GM21423 (cell line): ENCODE measurements at regions not wholly inside any gene's neighbourhood (a gene's known extent, or its start where the extent isn't known, plus 50 kb on each side); places are given as distances from the start of the nearest gene placed in this dataset.
"Not testable (repeated sequence)": the region's sequence is repeated elsewhere in the genome, so short reads cannot be mapped to it uniquely, and the experiment has no call there.

Experiments
- ATAC-seq: cut with Tn5 transposase; IDR thresholded peaks from one replicate; pipeline ENCODE4 v1.9.1; 2021; ENCODE audit warnings: mild to moderate bottlenecking, moderate library complexity; ENCODE audit not compliant: unreplicated experiment

GRCh38 chr6:82118150-82118562 is 129.4 kb downstream of the IBTK start:
- no peak for ATAC-seq

DNA sequence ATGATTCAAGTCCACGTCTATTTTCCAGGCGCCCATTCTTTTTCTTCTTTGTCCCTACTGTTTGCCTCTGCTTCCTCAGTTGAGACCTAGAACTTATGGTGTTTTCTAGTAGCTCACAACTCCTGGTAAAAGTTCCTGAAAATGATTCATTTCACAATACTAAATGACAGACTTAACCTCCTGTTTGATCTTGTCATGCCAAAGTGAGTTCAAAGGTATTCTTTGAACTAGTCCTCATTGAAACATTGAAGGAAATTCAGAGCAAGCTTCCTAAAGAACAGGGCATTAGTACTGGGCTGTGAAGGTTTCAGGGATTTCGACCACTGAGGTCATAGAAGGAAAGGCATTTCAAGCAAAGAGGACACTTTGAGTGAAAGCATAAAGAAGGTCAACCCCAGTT is 132.8 kb downstream of the IBTK start:
- no peak for ATAC-seq

DNA sequence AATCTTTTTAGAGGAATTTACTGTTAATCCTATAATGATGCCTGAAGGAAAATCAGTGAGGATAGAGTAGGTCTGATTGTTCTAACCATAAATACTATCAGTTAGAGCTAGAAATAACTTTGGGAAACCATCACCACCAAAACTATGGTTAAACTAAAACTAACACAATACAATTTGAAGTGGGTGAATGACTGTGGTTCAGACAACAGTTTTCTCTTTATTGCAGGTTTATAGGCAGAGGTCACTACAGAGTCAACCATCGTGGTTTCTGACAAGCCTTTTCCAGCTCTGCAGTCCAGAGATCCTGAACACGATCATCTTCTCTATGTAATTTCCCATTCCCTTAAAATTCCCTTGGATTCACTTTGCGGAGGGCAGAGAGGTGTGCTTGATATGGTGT is 134.3 kb downstream of the IBTK start:
- ATAC-seq: no peak

- ATAC-seq: no peak
Observed at GRCh38 chr6:82111818-82112217, 135.7 kb downstream of the IBTK start.

DNA sequence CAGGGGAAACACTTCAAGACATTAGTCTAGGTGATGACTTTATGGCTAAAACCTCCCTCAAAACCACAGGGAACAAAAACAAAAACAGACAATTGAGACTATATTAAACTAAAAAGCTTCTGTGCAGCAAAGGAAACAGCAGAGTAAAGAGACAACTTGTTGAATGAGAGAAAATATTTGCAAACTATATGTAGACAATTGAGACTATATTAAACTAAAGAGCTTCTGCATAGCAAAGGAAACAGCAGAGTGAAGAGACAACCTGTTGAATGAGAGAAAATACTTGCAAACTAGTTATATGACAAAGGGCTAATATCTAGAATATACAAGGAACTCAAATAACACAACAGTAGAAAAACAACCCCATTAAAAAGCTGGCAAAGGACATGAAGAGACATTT is 136.4 kb downstream of the IBTK start:
- no peak for ATAC-seq

GRCh38 chr6:82103171-82103570 is 144.4 kb downstream of the IBTK start:
- ATAC-seq: not testable (repeated sequence)

GRCh38 chr6:82101374-82102114 is 146.0 kb downstream of the IBTK start:
- not testable (repeated sequence) for ATAC-seq

- not testable (repeated sequence) for ATAC-seq
Observed at GRCh38 chr6:82100763-82101162, 146.8 kb downstream of the IBTK start.

DNA sequence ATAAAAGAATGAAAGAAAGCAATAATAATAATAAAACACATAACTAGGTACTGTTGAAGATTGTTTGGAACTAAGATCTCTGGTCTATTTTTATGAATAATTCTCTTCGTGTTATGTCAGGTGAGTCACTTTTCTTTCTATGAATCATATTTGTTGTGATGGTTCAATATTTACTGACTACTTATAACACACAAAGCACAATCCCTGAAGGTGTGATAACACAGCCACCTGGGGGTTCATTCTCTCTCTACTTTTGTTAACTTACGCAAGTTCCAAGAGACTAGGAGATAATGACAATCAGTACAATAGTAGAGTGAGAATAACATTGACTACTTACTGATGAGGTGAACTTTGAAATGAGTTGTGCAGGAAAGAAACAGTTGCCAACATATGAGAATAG is 149.9 kb downstream of the IBTK start:
- ATAC-seq: no peak

GRCh38 chr6:82095091-82095490 is 152.5 kb downstream of the IBTK start:
- no peak for ATAC-seq

GRCh38 chr6:82094166-82094806 is 153.3 kb downstream of the IBTK start:
- no peak for ATAC-seq

GRCh38 chr6:82088978-82089771 is 158.4 kb downstream of the IBTK start:
- no peak for ATAC-seq

GRCh38 chr6:82086944-82087343 is 160.6 kb downstream of the IBTK start:
- no peak for ATAC-seq

- no peak for ATAC-seq
Observed at GRCh38 chr6:82085701-82086100, 161.8 kb downstream of the IBTK start.

DNA sequence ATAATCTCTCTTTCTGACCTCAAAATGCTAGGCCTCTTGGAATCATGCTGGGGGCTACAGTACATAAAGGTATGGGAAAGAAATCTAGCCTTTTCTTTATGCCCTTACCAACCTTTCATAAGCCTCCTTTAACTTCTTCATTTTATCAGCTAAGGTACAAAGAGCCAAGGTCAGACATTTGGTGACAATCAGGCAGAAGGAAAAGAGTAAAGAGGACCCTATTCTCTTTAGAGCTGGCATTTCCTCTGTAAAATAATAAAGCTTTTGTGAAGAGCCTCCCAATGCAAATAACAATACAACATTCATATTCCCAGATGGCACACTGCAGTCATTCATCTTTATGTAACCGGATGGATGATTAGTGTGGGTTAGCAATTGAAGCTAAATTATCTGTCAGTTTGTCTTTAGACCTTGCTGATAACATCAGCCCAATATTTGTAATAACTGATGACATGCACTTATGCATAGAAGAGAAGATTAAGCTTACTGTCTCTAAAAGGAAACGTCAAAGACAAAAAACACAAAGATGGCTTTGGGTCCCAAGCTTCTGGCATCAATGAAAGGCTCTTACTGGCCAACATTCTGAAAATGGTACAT is 163.1 kb downstream of the IBTK start:
- ATAC-seq: no peak

- no peak for ATAC-seq
Observed at GRCh38 chr6:82083646-82084045, 163.9 kb downstream of the IBTK start.

- no peak for ATAC-seq
Observed at GRCh38 chr6:82080767-82081166, 166.8 kb downstream of the IBTK start.

- no peak for ATAC-seq
Observed at GRCh38 chr6:82078286-82078908, 169.1 kb downstream of the IBTK start.

- ATAC-seq: no peak
Observed at GRCh38 chr6:82076916-82077315, 170.6 kb downstream of the IBTK start.

DNA sequence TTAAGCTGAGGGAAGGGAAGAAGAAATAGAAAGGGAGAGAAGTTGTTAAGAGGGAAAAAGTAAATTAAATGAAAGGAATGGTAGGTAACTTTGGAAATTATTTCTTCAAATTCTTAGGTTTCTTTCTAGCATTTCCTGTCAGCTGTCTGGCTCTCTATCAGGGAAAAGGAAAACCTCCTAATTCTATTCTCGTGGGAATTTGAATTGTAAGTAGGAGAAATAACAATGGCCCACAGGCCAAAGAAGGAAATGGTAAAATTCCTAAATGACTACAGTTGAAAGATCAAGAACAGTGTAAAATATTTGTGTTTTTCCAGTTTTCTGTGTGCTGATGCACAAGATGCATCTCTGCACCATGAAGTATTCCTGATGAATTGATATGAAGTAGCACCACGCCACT is 173.0 kb downstream of the IBTK start:
- ATAC-seq: no peak

- ATAC-seq: no peak
Observed at GRCh38 chr6:82073484-82073883, 174.1 kb downstream of the IBTK start.
